HL-60 (cell line): ENCODE measurements at regions not wholly inside any gene's neighbourhood (a gene's known extent, or its start where the extent isn't known, plus 50 kb on each side); places are given as distances from the start of the nearest gene placed in this dataset.

ENCODE experiments used
- DNase-seq, 2 experiments: peaks; one replicate each; pipeline ENCODE4 v3.0.0-alpha.2; 2010 to 2020; ENCODE audit warnings: low read depth in 1 of 2, low spot score in 1 of 2
- H3K27ac ChIP-seq: fragments of 250-450 bp; sonication (Bioruptor Pico); replicated peaks from 2 replicates; pipeline ENCODE4 v1.5.1; 2020; ENCODE audit warnings: mild to moderate bottlenecking, moderate library complexity
- H3K27me3 ChIP-seq: fragments of 250-450 bp; sonication (Bioruptor Pico); 2 replicates; pipeline ENCODE4 v1.5.1; 2021; ENCODE audit warnings: mild to moderate bottlenecking, moderate library complexity; ENCODE audit not compliant: insufficient read depth, poor library complexity, severe bottlenecking
- H3K4me3 ChIP-seq: replicated peaks from 2 replicates; pipeline ENCODE4 v1.5.1; 2011; ENCODE audit warnings: mild to moderate bottlenecking, control low read depth, low read length; ENCODE audit not compliant: insufficient read depth
- GABPA ChIP-seq: IDR thresholded peaks from 2 replicates; pipeline ENCODE4 v1.6.1; 2012; ENCODE audit warnings: low read depth
- POLR2AphosphoS5 ChIP-seq: IDR thresholded peaks from 2 replicates; pipeline ENCODE4 v1.6.1; 2012; ENCODE audit warnings: low read depth
- SPI1 ChIP-seq: IDR thresholded peaks from 2 replicates; pipeline ENCODE4 v1.6.1; 2012; ENCODE audit warnings: low read depth, mild to moderate bottlenecking, borderline replicate concordance
- TF ChIP-seq, protein P1 (sequence below): IDR thresholded peaks from one replicate; pipeline ENCODE4 v1.5.1; 2011; ENCODE audit warnings: low read length, control low read depth, inconsistent platforms; ENCODE audit not compliant: insufficient read depth
- TF ChIP-seq, protein P2 (sequence below): IDR thresholded peaks from 2 replicates; pipeline ENCODE4 v1.6.1; 2012; ENCODE audit warnings: low read depth; ENCODE audit not compliant: insufficient replicate concordance

DNA sequence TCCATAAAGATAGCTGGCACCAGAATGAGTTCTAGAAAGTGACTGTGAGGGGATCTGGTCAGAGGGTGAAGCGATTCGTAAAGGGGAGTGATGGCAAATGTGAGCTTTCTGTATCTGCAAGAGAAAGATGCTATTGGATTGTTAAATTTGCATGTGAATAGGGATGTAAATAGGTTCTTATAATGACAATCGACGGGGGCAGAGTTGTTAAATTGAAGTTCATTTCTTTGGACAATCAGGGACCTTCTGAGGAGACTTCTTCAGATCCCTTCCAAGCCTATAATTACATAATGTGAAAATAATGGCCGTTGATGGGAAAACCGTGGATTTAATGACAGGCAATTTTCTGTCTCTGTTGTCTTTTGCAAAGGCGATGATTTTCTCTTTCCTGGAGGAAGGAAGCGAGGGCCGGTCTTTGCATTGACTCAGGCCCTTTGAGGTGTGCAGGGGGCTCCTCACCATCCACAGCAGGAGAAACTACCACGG lies 52.2 kb upstream of the TMEM18 start:
- Histone ChIP-seq H3K4me3 (no peak overlapping the region), H3K27ac (no peak overlapping the region), H3K27me3 (no peaks in the 10 kb centered on the region)
- no peak for DNase-seq
- TF ChIP-seq GABPA (no peak), POLR2AphosphoS5 (no peak), SPI1 (no peak)
- TF ChIP-seq, protein P1, sequence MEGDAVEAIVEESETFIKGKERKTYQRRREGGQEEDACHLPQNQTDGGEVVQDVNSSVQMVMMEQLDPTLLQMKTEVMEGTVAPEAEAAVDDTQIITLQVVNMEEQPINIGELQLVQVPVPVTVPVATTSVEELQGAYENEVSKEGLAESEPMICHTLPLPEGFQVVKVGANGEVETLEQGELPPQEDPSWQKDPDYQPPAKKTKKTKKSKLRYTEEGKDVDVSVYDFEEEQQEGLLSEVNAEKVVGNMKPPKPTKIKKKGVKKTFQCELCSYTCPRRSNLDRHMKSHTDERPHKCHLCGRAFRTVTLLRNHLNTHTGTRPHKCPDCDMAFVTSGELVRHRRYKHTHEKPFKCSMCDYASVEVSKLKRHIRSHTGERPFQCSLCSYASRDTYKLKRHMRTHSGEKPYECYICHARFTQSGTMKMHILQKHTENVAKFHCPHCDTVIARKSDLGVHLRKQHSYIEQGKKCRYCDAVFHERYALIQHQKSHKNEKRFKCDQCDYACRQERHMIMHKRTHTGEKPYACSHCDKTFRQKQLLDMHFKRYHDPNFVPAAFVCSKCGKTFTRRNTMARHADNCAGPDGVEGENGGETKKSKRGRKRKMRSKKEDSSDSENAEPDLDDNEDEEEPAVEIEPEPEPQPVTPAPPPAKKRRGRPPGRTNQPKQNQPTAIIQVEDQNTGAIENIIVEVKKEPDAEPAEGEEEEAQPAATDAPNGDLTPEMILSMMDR, result no peak
- TF ChIP-seq, protein P2, sequence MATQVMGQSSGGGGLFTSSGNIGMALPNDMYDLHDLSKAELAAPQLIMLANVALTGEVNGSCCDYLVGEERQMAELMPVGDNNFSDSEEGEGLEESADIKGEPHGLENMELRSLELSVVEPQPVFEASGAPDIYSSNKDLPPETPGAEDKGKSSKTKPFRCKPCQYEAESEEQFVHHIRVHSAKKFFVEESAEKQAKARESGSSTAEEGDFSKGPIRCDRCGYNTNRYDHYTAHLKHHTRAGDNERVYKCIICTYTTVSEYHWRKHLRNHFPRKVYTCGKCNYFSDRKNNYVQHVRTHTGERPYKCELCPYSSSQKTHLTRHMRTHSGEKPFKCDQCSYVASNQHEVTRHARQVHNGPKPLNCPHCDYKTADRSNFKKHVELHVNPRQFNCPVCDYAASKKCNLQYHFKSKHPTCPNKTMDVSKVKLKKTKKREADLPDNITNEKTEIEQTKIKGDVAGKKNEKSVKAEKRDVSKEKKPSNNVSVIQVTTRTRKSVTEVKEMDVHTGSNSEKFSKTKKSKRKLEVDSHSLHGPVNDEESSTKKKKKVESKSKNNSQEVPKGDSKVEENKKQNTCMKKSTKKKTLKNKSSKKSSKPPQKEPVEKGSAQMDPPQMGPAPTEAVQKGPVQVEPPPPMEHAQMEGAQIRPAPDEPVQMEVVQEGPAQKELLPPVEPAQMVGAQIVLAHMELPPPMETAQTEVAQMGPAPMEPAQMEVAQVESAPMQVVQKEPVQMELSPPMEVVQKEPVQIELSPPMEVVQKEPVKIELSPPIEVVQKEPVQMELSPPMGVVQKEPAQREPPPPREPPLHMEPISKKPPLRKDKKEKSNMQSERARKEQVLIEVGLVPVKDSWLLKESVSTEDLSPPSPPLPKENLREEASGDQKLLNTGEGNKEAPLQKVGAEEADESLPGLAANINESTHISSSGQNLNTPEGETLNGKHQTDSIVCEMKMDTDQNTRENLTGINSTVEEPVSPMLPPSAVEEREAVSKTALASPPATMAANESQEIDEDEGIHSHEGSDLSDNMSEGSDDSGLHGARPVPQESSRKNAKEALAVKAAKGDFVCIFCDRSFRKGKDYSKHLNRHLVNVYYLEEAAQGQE, result no peak

DNA sequence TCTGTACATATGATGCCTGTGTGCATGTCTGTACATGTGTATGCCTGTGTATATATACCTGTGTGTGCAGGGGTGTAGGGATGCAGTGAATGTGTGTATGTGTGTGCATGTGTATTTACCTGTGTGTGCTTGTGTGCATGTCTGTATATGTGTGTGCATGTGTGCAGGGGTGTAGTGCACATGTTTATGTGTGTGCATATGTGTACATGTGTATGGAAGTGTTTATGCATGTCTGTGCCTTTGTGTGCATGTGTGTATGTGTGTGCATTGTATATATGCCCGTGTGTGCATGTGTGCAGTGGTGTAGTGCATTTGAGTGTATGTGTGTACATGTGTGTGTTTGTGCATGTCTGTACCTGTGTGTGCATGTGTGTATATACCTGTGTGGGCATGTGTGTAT lies 51.0 kb upstream of the TMEM18 start:
- Histone ChIP-seq H3K27me3 (no peaks in the 10 kb centered on the region), H3K4me3 (no peak overlapping the region), H3K27ac (no peak overlapping the region)
- TF ChIP-seq, protein P2, result no peak
- TF ChIP-seq GABPA, result no peak
- TF ChIP-seq, protein P1, result no peak
- TF ChIP-seq SPI1, result no peak
- TF ChIP-seq POLR2AphosphoS5, result no peak
- no peak for DNase-seq

DNA sequence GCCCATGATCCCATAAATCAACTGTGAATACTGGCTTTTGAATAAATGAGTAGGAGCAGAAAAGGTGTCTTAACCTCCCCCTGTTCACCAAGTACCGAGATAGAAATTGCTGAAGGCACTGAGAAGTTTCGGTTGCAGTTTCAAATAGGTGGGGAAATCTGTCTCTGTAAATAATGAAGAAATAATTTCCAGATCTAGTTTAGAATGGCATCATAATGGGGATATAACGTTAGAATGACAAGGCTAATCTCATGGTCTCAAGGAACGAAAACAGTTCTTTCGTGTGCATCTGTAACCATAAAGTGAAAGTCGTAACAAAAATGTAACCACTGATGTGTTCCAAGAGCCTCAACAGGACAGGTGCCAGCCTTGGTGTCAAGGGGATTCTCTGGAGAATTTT lies 49.9 kb upstream of the TMEM18 start:
- Histone ChIP-seq H3K27ac (no peak overlapping the region), H3K27me3 (no peaks in the 10 kb centered on the region), H3K4me3 (no peak overlapping the region)
- DNase-seq, result no peak
- no peak for TF ChIP-seq SPI1
- TF ChIP-seq, protein P1, result no peak
- no peak for TF ChIP-seq GABPA
- no peak for TF ChIP-seq POLR2AphosphoS5
- TF ChIP-seq, protein P2, result no peak
